ENCODE measurements at regions not wholly inside any gene's neighbourhood (a gene's known extent, or its start where the extent isn't known, plus 50 kb on each side); places are given as distances from the start of the nearest gene placed in this dataset.

GRCh38 chr1:219987325-219987724, 59.0 kb upstream of the SLC30A10 start:
- ChIA-PET POLR2A (no interaction called here), CTCF (interaction anchor here (0.7 to 1.3 kb wide), 3 partner anchors 10 to 198 kb away, joined by 3 to 4 read pairs (median 3); no protein-coding TSS in a partner anchor)
- no TSS peak for BruUV-seq (replicated peaks)

More at GRCh38 chr1:219987325-219987724, 59.0 kb upstream of the SLC30A10 start:
- Histone ChIP-seq H3K79me2 (ENCODE audit: control insufficient read depth, insufficient read depth, low read length) (no peaks in the 10 kb centered on the region), H2AFZ (ENCODE audit: low read depth, low read length) (no peak overlapping the region), H3K27me3 (ENCODE audit: control insufficient read depth in 2 of 2, insufficient read depth in 2 of 2, low read length in 2 of 2) (no peaks in the 10 kb centered on the region), H3K9ac (replicated peaks; ENCODE audit: extremely low read depth, insufficient read depth, low read length) (no peak overlapping the region), H3K36me3 (ENCODE audit: control insufficient read depth in 2 of 2, extremely low read depth in 1 of 2, insufficient read depth in 2 of 2, low read length in 2 of 2) (peaks cover 3 to 10% of the 10 kb centered on the region in 2 experiments), H4K20me1 (replicated peaks; ENCODE audit: control insufficient read depth, extremely low read depth, insufficient read depth, low read length) (no peaks in the 10 kb centered on the region), H3K9me3 (replicated peaks; ENCODE audit: control insufficient read depth, insufficient read depth, low read length) (no peaks in the 10 kb centered on the region), H3K4me3 (replicated peaks in 1 of 3; ENCODE audit: insufficient read depth in 1 of 3, low read depth in 1 of 3, low read length in 3 of 3) (no peak overlapping the region), H3K4me1 (ENCODE audit: control insufficient read depth, extremely low read depth, insufficient read depth, low read length) (no peaks in the 10 kb centered on the region), H3K4me2 (ENCODE audit: insufficient read depth, low read length) (no peak overlapping the region), H3K9me1 (replicated peaks; ENCODE audit: control insufficient read depth, extremely low read depth, insufficient read depth, low read length) (no peaks in the 10 kb centered on the region), H3K27ac (ENCODE audit: insufficient read depth, low read depth, low read length) (no peak overlapping the region)
- dilution Hi-C loops (cut with MboI; ENCODE audit: extremely low pct_ligation_motif_present, low sequenced_read_pairs): no loop called here
- intact Hi-C loops (cut with micrococcal nuclease): no loop called here
- TF ChIP-seq CTCF (IDR thresholded peaks at IDR 0.05; ENCODE audit: extremely low read depth in 1 of 2, insufficient read depth in 1 of 2, low read depth in 1 of 2, low read length in 2 of 2): no peak
- TF ChIP-seq EZH2 (IDR thresholded peaks at IDR 0.05; ENCODE audit: borderline replicate concordance, low read depth, low read length, severe bottlenecking): no peak
- TF ChIP-seq MYC (IDR thresholded peaks at IDR 0.05; ENCODE audit: low read depth, low read length): no peak
- TF ChIP-seq MAX (IDR thresholded peaks at IDR 0.05; ENCODE audit: insufficient read depth, insufficient read length): no peak
- no peak for TF ChIP-seq GATA2 (IDR thresholded peaks at IDR 0.05; ENCODE audit: insufficient read depth, insufficient read length, low read depth, low read length)
- TF ChIP-seq POLR2A (IDR thresholded peaks at IDR 0.05; ENCODE audit: low read depth, low read length): no peak
- no peak for TF ChIP-seq JUN (IDR thresholded peaks at IDR 0.05; ENCODE audit: borderline replicate concordance, insufficient read depth, insufficient read length, low read depth)
- FAIRE-seq (no peak), DNase-seq (ENCODE audit: low read depth, low spot score) (no peak)

Data from endothelial cell of umbilical vein (primary cell).